ENCODE measurements at regions not wholly inside any gene's neighbourhood (a gene's known extent, or its start where the extent isn't known, plus 50 kb on each side); places are given as distances from the start of the nearest gene placed in this dataset.

DNA sequence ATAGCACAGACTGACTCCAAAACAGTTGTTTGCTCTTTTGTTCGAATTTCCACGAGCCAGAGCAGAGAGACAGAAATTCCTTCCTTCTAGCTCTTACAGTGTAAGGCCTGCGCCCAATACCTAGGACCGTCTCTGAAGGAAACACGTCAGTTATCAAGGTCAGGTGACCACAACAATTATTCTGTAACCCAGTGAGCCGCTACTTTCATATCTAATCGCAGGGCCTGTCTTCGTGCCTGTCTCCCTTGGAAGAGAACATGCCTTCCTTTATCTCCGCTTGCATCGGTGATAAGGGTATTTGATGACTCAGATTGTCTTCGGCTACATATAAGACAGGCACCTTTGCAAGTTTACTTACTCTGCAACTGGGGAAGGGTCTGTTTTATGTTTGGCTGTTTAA, 288.0 kb downstream of the MAF start:
- TF ChIP-seq, protein P1, sequence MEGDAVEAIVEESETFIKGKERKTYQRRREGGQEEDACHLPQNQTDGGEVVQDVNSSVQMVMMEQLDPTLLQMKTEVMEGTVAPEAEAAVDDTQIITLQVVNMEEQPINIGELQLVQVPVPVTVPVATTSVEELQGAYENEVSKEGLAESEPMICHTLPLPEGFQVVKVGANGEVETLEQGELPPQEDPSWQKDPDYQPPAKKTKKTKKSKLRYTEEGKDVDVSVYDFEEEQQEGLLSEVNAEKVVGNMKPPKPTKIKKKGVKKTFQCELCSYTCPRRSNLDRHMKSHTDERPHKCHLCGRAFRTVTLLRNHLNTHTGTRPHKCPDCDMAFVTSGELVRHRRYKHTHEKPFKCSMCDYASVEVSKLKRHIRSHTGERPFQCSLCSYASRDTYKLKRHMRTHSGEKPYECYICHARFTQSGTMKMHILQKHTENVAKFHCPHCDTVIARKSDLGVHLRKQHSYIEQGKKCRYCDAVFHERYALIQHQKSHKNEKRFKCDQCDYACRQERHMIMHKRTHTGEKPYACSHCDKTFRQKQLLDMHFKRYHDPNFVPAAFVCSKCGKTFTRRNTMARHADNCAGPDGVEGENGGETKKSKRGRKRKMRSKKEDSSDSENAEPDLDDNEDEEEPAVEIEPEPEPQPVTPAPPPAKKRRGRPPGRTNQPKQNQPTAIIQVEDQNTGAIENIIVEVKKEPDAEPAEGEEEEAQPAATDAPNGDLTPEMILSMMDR (optimal IDR thresholded peaks at IDR 0.05 in 1 of 3, IDR thresholded peaks at IDR 0.05 in 1 of 3, conservative IDR thresholded peaks at IDR 0.05 in 1 of 3; ENCODE audit: extremely low read depth in 1 of 3, insufficient read depth in 2 of 3, low read length in 3 of 3): no peak
- no peak for TF ChIP-seq EZH2 (IDR thresholded peaks at IDR 0.05; ENCODE audit: low read length)

Data from keratinocyte (primary cell).